ENCODE measurements at regions not wholly inside any gene's neighbourhood (a gene's known extent, or its start where the extent isn't known, plus 50 kb on each side); places are given as distances from the start of the nearest gene placed in this dataset.
A peak's percentile ranks its signal among the peaks of the same experiment; 100 is the strongest.

DNA sequence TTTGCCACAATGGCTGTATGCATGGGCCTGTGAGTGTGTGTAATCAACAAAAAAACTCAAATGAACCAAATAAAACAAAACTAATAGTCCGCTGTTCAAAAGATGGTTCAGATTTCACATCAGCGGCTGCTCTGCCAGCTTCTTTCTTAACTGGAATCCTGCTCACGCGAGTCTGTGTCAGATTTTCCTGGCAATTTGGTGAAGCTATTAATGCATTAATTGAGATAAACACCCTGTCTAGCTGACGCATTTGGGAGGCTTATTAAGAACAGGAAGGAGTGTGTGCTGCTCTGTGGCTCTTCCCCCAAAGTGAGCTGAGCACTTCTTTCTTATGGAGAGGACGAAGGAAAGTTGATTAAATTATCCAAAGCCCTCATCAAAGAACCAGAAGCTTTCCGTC, 336.6 kb upstream of the MKI67 start:
- Mint-ChIP-seq H3K36me3 (no peaks in the 10 kb centered on the region), H3K4me3 (no peak overlapping the region), H3K27ac (no peak overlapping the region), H3K9me3 (peaks cover 4% of the 10 kb centered on the region), H3K4me1 (ENCODE audit: unreplicated experiment) (no peaks in the 10 kb centered on the region), H3K27me3 (peaks cover 28% of the 10 kb centered on the region)
- no peak for DNase-seq (ENCODE audit: extremely low spot score, unreplicated experiment)
- TF ChIP-seq, protein P1, sequence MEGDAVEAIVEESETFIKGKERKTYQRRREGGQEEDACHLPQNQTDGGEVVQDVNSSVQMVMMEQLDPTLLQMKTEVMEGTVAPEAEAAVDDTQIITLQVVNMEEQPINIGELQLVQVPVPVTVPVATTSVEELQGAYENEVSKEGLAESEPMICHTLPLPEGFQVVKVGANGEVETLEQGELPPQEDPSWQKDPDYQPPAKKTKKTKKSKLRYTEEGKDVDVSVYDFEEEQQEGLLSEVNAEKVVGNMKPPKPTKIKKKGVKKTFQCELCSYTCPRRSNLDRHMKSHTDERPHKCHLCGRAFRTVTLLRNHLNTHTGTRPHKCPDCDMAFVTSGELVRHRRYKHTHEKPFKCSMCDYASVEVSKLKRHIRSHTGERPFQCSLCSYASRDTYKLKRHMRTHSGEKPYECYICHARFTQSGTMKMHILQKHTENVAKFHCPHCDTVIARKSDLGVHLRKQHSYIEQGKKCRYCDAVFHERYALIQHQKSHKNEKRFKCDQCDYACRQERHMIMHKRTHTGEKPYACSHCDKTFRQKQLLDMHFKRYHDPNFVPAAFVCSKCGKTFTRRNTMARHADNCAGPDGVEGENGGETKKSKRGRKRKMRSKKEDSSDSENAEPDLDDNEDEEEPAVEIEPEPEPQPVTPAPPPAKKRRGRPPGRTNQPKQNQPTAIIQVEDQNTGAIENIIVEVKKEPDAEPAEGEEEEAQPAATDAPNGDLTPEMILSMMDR (conservative IDR thresholded peaks at IDR 0.05): no peak

- Mint-ChIP-seq H3K27ac (no peak overlapping the region), H3K9me3 (peaks cover 4% of the 10 kb centered on the region), H3K4me1 (ENCODE audit: unreplicated experiment) (no peaks in the 10 kb centered on the region), H3K27me3 (peaks cover 25% of the 10 kb centered on the region), H3K4me3 (no peak overlapping the region), H3K36me3 (no peaks in the 10 kb centered on the region)
- TF ChIP-seq, protein P1 (conservative IDR thresholded peaks at IDR 0.05): no peak
- peak; percentile 95 for DNase-seq (ENCODE audit: extremely low spot score, unreplicated experiment)
Observed at GRCh38 chr10:128463991-128464760, 338.0 kb upstream of the MKI67 start.

DNA sequence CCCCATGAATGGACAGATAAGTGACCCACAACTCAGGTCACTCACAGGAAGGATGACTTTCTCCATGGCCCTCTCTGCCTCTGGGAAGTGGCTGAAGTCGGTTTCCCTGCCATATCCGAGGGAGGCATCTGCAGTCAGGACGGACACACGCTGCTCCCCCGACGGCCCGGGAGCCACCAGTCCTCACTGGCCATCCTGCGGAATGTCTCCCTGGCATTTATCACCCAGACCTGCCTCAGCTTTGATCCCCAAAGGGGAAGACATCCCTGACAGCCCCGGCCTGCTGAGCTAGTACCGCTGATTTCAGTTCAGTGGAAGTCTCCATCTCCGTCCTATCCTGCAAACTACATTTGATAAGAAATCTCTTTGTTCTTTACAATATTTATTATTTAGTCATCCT, 339.5 kb upstream of the MKI67 start:
- Mint-ChIP-seq H3K9me3 (peaks cover 4% of the 10 kb centered on the region), H3K4me3 (no peak overlapping the region), H3K36me3 (no peaks in the 10 kb centered on the region), H3K27ac (no peak overlapping the region), H3K4me1 (ENCODE audit: unreplicated experiment) (no peaks in the 10 kb centered on the region), H3K27me3 (peaks cover 25% of the 10 kb centered on the region)
- TF ChIP-seq, protein P1 (conservative IDR thresholded peaks at IDR 0.05): no peak
- no peak for DNase-seq (ENCODE audit: extremely low spot score, unreplicated experiment)

GRCh38 chr10:128466831-128467371, 340.7 kb upstream of the MKI67 start:
- TF ChIP-seq, protein P1 (conservative IDR thresholded peaks at IDR 0.05): no peak

GRCh38 chr10:128468462-128468861, 342.2 kb upstream of the MKI67 start:
- TF ChIP-seq, protein P1 (conservative IDR thresholded peaks at IDR 0.05): no peak
- H3K36me3 Mint-ChIP-seq: no peaks in the 10 kb centered on the region
- no peaks in the 10 kb centered on the region for H3K4me1 Mint-ChIP-seq (ENCODE audit: unreplicated experiment)
- no peak for DNase-seq (ENCODE audit: extremely low spot score, unreplicated experiment)
- H3K4me3 Mint-ChIP-seq: no peak overlapping the region
- peaks cover 4% of the 10 kb centered on the region for H3K9me3 Mint-ChIP-seq
- H3K27ac Mint-ChIP-seq: no peak overlapping the region
- peaks cover 10% of the 10 kb centered on the region for H3K27me3 Mint-ChIP-seq

More at GRCh38 chr10:128466831-128467371, 340.7 kb upstream of the MKI67 start:
- Mint-ChIP-seq H3K36me3 (no peaks in the 10 kb centered on the region), H3K4me1 (ENCODE audit: unreplicated experiment) (no peaks in the 10 kb centered on the region), H3K9me3 (peaks cover 4% of the 10 kb centered on the region), H3K27ac (no peak overlapping the region), H3K27me3 (peaks cover 20% of the 10 kb centered on the region), H3K4me3 (no peak overlapping the region)
- DNase-seq (ENCODE audit: extremely low spot score, unreplicated experiment): no peak

Data from type B pancreatic cell (in vitro differentiated cells).